IMR-90 (cell line): ENCODE measurements at regions not wholly inside any gene's neighbourhood (a gene's known extent, or its start where the extent isn't known, plus 50 kb on each side); places are given as distances from the start of the nearest gene placed in this dataset.

Experiments used
- ATAC-seq: fragments of 200-7000 bp; cut with Tn5 transposase; 2 replicates; pipeline ENCODE4 v1.9.1; 2020; ENCODE audit warnings: low read depth, mild to moderate bottlenecking, moderate library complexity
- BruUV-seq: library from RNA; stranded (reverse); fragments of 400-500 nt; replicated peaks from 2 replicates; lab custom pipeline; 2021; lab: Mats Ljungman, UMichigan
- CTCF ChIA-PET: fragments of 300-600 bp; formaldehyde crosslinking; extraction: SDS; loops from one replicate; lab custom pipeline; 2021; ENCODE audit warnings: antibody characterized with exemption; lab: Yijun Ruan, JAX
- POLR2A ChIA-PET: fragments of 300-600 bp; sonication (Branson Sonifier 250); formaldehyde crosslinking; loops from one replicate; lab custom pipeline; 2022; ENCODE audit warnings: antibody characterized with exemption; ENCODE audit not compliant: unreplicated experiment; lab: Charles Lee
- DNase-seq: peaks from one replicate; pipeline ENCODE4 v3.0.0; 2013
- H2AFZ ChIP-seq: replicated peaks from 2 replicates; pipeline ENCODE3; 2013; ENCODE audit warnings: low read length, mild to moderate bottlenecking; ENCODE audit not compliant: poor library complexity
- H2AK5ac ChIP-seq: 2 replicates; pipeline ENCODE4 v1.6.1; 2013; ENCODE audit warnings: low read depth, low read length, inconsistent platforms
- H2AK9ac ChIP-seq: replicated peaks from 2 replicates; pipeline ENCODE3; 2013; ENCODE audit warnings: mild to moderate bottlenecking, low read depth, low read length, moderate library complexity; ENCODE audit not compliant: poor library complexity
- H2BK120ac ChIP-seq: 2 replicates; pipeline ENCODE4 v1.6.1; 2013; ENCODE audit warnings: low read depth, low read length, inconsistent platforms
- H2BK15ac ChIP-seq: 3 replicates; pipeline ENCODE4 v1.6.1; 2013; ENCODE audit warnings: low read depth, low read length, inconsistent platforms
- H2BK20ac ChIP-seq: 2 replicates; pipeline ENCODE4 v1.6.1; 2013; ENCODE audit warnings: low read depth, mild to moderate bottlenecking, inconsistent platforms, low read length, moderate library complexity
- H2BK5ac ChIP-seq: 2 replicates; pipeline ENCODE4 v1.6.1; 2013; ENCODE audit warnings: mild to moderate bottlenecking, low read depth, low read length, inconsistent platforms; ENCODE audit not compliant: poor library complexity, severe bottlenecking
- H3K14ac ChIP-seq: replicated peaks from 2 replicates; pipeline ENCODE4 v1.6.1; 2013; ENCODE audit warnings: low read depth, low read length, inconsistent platforms
- H3K18ac ChIP-seq: 2 replicates; pipeline ENCODE4 v1.6.1; 2013; ENCODE audit warnings: low read depth, low read length, control low read depth
- H3K23ac ChIP-seq: 2 replicates; pipeline ENCODE4 v1.6.1; 2013; ENCODE audit warnings: low read depth, low read length, inconsistent platforms
- H3K27ac ChIP-seq: 2 replicates; pipeline ENCODE4 v1.5.1; 2013; ENCODE audit warnings: mild to moderate bottlenecking, control low read depth, low read length; ENCODE audit not compliant: insufficient read depth
- H3K27me3 ChIP-seq: 2 replicates; pipeline ENCODE4 v1.6.1; 2013; ENCODE audit warnings: low read length; ENCODE audit not compliant: control insufficient read depth, insufficient read depth
- H3K36me3 ChIP-seq: 2 replicates; pipeline ENCODE4 v1.6.1; 2013; ENCODE audit warnings: low read length, mixed read lengths; ENCODE audit not compliant: control insufficient read depth, insufficient read depth
- H3K4ac ChIP-seq: 2 replicates; pipeline ENCODE4 v1.6.1; 2013; ENCODE audit warnings: low read depth, low read length, inconsistent platforms
- H3K4me1 ChIP-seq: 2 replicates; pipeline ENCODE4 v1.6.1; 2013; ENCODE audit warnings: low read length, mixed read lengths; ENCODE audit not compliant: control insufficient read depth, insufficient read depth
- H3K4me2 ChIP-seq: 2 replicates; pipeline ENCODE4 v1.6.1; 2013; ENCODE audit warnings: low read depth, mild to moderate bottlenecking, control low read depth, low read length, moderate library complexity
- H3K4me3 ChIP-seq: 2 replicates; pipeline ENCODE4 v1.5.1; 2013; ENCODE audit warnings: low read depth, mild to moderate bottlenecking, control low read depth, low read length, moderate library complexity; ENCODE audit not compliant: insufficient read depth
- H3K56ac ChIP-seq: 2 replicates; pipeline ENCODE4 v1.6.1; 2013; ENCODE audit warnings: low read length, inconsistent platforms; ENCODE audit not compliant: insufficient read depth; ENCODE audit errors: extremely low read depth
- H3K79me1 ChIP-seq, 2 experiments: 2 replicates each; pipeline ENCODE4 v1.6.1; 2013; ENCODE audit warnings: low read length in 2 of 2, inconsistent platforms in 1 of 2, low read depth in 1 of 2
- H3K9ac ChIP-seq: 2 replicates; pipeline ENCODE4 v1.6.1; 2013; ENCODE audit warnings: low read depth, low read length, control low read depth
- H3K9me1 ChIP-seq: 2 replicates; pipeline ENCODE4 v1.6.1; 2013; ENCODE audit warnings: low read length, inconsistent platforms; ENCODE audit not compliant: insufficient read depth
- H3K9me3 ChIP-seq: 2 replicates; pipeline ENCODE4 v1.6.1; 2013; ENCODE audit warnings: low read length; ENCODE audit not compliant: control insufficient read depth, insufficient read depth
- H4K20me1 ChIP-seq: 2 replicates; pipeline ENCODE4 v1.6.1; 2013; ENCODE audit warnings: low read length, inconsistent platforms; ENCODE audit not compliant: insufficient read depth
- H4K5ac ChIP-seq: 2 replicates; pipeline ENCODE4 v1.6.1; 2013; ENCODE audit warnings: mild to moderate bottlenecking, low read depth, low read length, control low read depth
- H4K8ac ChIP-seq, 2 experiments: 2 replicates each; pipeline ENCODE4 v1.6.1; 2013; ENCODE audit warnings: low read depth in 2 of 2, low read length in 2 of 2, control low read depth in 1 of 2, inconsistent platforms in 1 of 2
- H4K91ac ChIP-seq: 2 replicates; pipeline ENCODE4 v1.6.1; 2013; ENCODE audit warnings: low read depth, low read length, inconsistent platforms; ENCODE audit not compliant: insufficient read depth
- CEBPB ChIP-seq: IDR thresholded peaks from 2 replicates; pipeline ENCODE4 v1.6.1; 2012; ENCODE audit warnings: low read depth, low read length, improper control_type of control experiment
- CHD1 ChIP-seq: IDR thresholded peaks from 2 replicates; pipeline ENCODE4 v1.6.1; 2012; ENCODE audit warnings: low read depth, low read length, improper control_type of control experiment
- ELK1 ChIP-seq: fragments of 150-350 bp; IDR thresholded peaks from 2 replicates; pipeline ENCODE4 v1.6.1; 2016; ENCODE audit warnings: low read depth, mild to moderate bottlenecking, low read length, moderate library complexity, borderline replicate concordance
- MAFK ChIP-seq: IDR thresholded peaks from 2 replicates; pipeline ENCODE4 v1.6.1; 2012; ENCODE audit warnings: low read depth, low read length, improper control_type of control experiment
- MAZ ChIP-seq: IDR thresholded peaks from 2 replicates; pipeline ENCODE4 v1.6.1; 2012; ENCODE audit warnings: low read depth, mild to moderate bottlenecking, low read length, improper control_type of control experiment, moderate library complexity, borderline replicate concordance
- MXI1 ChIP-seq: IDR thresholded peaks from 2 replicates; pipeline ENCODE4 v1.6.1; 2012; ENCODE audit warnings: low read depth, mild to moderate bottlenecking, low read length, moderate library complexity, borderline replicate concordance
- NFE2L2 ChIP-seq: fragments of 150-350 bp; IDR thresholded peaks from 2 replicates; pipeline ENCODE4 v1.6.1; 2016; ENCODE audit warnings: low read depth, mild to moderate bottlenecking, low read length
- POLR2A ChIP-seq: IDR thresholded peaks from 2 replicates; pipeline ENCODE4 v1.6.1; 2012; ENCODE audit warnings: mild to moderate bottlenecking, low read depth, low read length
- RAD21 ChIP-seq: IDR thresholded peaks from 2 replicates; pipeline ENCODE4 v1.6.1; 2012; ENCODE audit warnings: low read length, improper control_type of control experiment
- RCOR1 ChIP-seq: IDR thresholded peaks from 2 replicates; pipeline ENCODE4 v1.6.1; 2012; ENCODE audit warnings: mild to moderate bottlenecking, low read length, improper control_type of control experiment; ENCODE audit not compliant: insufficient replicate concordance
- RFX5 ChIP-seq: IDR thresholded peaks from 2 replicates; pipeline ENCODE4 v1.8.0; 2012; ENCODE audit warnings: low read depth, mild to moderate bottlenecking, low read length, moderate library complexity
- SMC3 ChIP-seq: fragments of 150-350 bp; IDR thresholded peaks from 2 replicates; pipeline ENCODE4 v1.6.1; 2016; ENCODE audit warnings: low read depth, mild to moderate bottlenecking, antibody characterized with exemption, low read length, moderate library complexity
- WGBS, 2 experiments: methylation state at CpG; one replicate each; pipeline versions ENCODE4 v1.1.5 to v1.1.7; 2013; ENCODE audit warnings: missing lambda C conversion rate in 2 of 2; ENCODE audit not compliant: insufficient read length in 1 of 2; ENCODE audit errors: extremely low coverage in 2 of 2; 5-methylcytosine and 5-hydroxymethylcytosine counted together
- dilution Hi-C: fragments of 300-500 bp; cut with HindIII; formaldehyde crosslinking; loops from one replicate; pipeline ENCODE4 v1.14.3; 2018; ENCODE audit warnings: low sequenced_read_pairs; ENCODE audit not compliant: unreplicated experiment
- in situ Hi-C: fragments of 300-500 bp; cut with MboI; formaldehyde crosslinking; loops from 3 replicates; pipeline ENCODE4 v1.14.3; 2019; ENCODE audit warnings: low sequenced_read_pairs, inconsistent platforms, mixed read lengths
- intact Hi-C: fragments of 100-400 bp; cut with micrococcal nuclease; formaldehyde crosslinking; loops from 2 replicates; pipeline ENCODE4 v1.10.0; 2022
- TF ChIP-seq, protein P1 (sequence below): fragments of 150-350 bp; IDR thresholded peaks from 2 replicates; pipeline ENCODE4 v1.6.1; 2017; ENCODE audit warnings: mild to moderate bottlenecking, antibody characterized with exemption, low read length, low read depth
- TF ChIP-seq, protein P2 (sequence below): conservative IDR thresholded peaks from 2 replicates; pipeline ENCODE4 v1.5.1; 2012; ENCODE audit warnings: mild to moderate bottlenecking, low read depth, low read length, improper control_type of control experiment

- intact Hi-C loops, result no loop called here
- Histone ChIP-seq H2BK20ac (no peak overlapping the region), H2AK9ac (no peak overlapping the region), H3K9me1 (no peaks in the 10 kb centered on the region), H3K18ac (no peak overlapping the region), H2AK5ac (no peak overlapping the region), H3K56ac (no peak overlapping the region), H3K27ac (no peak overlapping the region), H3K4me1 (no peaks in the 10 kb centered on the region), H4K5ac (no peak overlapping the region), H3K9ac (no peak overlapping the region), H4K8ac (no peak overlapping the region), H3K23ac (no peak overlapping the region), H3K79me1 (no peaks in the 10 kb centered on the region), H2BK15ac (no peak overlapping the region), H3K36me3 (no peaks in the 10 kb centered on the region), H2BK120ac (no peak overlapping the region), H3K14ac (no peak overlapping the region), H2AFZ (no peak overlapping the region), H3K4ac (no peak overlapping the region), H3K9me3 (no peaks in the 10 kb centered on the region), H3K27me3 (no peaks in the 10 kb centered on the region), H3K4me2 (no peak overlapping the region), H2BK5ac (no peak overlapping the region), H4K91ac (no peak overlapping the region), H4K20me1 (no peaks in the 10 kb centered on the region), H3K4me3 (no peak overlapping the region)
- CTCF ChIA-PET, result no interaction called here
- WGBS, 2 experiments, result 20% methylated on average over 1 of the region's 4 CpGs; no CpG with 5 or more reads in 1 of the 2 experiments
- DNase-seq, result no peak
- dilution Hi-C loops, result no loop called here
- POLR2A ChIA-PET, result no interaction called here
- ATAC-seq, result no peak
- TF ChIP-seq, protein P1, sequence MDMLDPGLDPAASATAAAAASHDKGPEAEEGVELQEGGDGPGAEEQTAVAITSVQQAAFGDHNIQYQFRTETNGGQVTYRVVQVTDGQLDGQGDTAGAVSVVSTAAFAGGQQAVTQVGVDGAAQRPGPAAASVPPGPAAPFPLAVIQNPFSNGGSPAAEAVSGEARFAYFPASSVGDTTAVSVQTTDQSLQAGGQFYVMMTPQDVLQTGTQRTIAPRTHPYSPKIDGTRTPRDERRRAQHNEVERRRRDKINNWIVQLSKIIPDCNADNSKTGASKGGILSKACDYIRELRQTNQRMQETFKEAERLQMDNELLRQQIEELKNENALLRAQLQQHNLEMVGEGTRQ, result no peak
- no peak for TF ChIP-seq RCOR1
- no peak for TF ChIP-seq RFX5
- TF ChIP-seq SMC3, result no peak
- no peak for TF ChIP-seq MXI1
- TF ChIP-seq MAFK, result no peak
- TF ChIP-seq CEBPB, result no peak
- TF ChIP-seq CHD1, result no peak
- no peak for TF ChIP-seq RAD21
- TF ChIP-seq MAZ, result no peak
- TF ChIP-seq POLR2A, result no peak
- no peak for TF ChIP-seq NFE2L2
- no peak for TF ChIP-seq ELK1
- TF ChIP-seq, protein P2, sequence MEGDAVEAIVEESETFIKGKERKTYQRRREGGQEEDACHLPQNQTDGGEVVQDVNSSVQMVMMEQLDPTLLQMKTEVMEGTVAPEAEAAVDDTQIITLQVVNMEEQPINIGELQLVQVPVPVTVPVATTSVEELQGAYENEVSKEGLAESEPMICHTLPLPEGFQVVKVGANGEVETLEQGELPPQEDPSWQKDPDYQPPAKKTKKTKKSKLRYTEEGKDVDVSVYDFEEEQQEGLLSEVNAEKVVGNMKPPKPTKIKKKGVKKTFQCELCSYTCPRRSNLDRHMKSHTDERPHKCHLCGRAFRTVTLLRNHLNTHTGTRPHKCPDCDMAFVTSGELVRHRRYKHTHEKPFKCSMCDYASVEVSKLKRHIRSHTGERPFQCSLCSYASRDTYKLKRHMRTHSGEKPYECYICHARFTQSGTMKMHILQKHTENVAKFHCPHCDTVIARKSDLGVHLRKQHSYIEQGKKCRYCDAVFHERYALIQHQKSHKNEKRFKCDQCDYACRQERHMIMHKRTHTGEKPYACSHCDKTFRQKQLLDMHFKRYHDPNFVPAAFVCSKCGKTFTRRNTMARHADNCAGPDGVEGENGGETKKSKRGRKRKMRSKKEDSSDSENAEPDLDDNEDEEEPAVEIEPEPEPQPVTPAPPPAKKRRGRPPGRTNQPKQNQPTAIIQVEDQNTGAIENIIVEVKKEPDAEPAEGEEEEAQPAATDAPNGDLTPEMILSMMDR, result no peak
- no TSS peak for BruUV-seq
- in situ Hi-C loops, result no loop called here
Observed at GRCh38 chr4:81634165-81634564, 162.5 kb upstream of the RASGEF1B start.
